Medulla oblongata (tissue), 1 donor: ENCODE measurements at regions not wholly inside any gene's neighbourhood (a gene's known extent, or its start where the extent isn't known, plus 50 kb on each side); places are given as distances from the start of the nearest gene placed in this dataset.
"Not testable (repeated sequence)": the region's sequence is repeated elsewhere in the genome, so short reads cannot be mapped to it uniquely, and the experiment has no call there.

Source experiments
- DNase-seq: peaks from one replicate; pipeline ENCODE4 v3.0.0-alpha.2; 2015; ENCODE audit errors: extremely low spot score

GRCh38 chr13:42398533-42398932, 126.6 kb downstream of the AKAP11 start:
- DNase-seq: no peak

- DNase-seq: no peak
These were observed 128.4 kb downstream of the AKAP11 start for GRCh38 chr13:42400188-42400833.

- DNase-seq: no peak
These were observed 129.4 kb downstream of the AKAP11 start for GRCh38 chr13:42401376-42401775.

- DNase-seq: no peak
These were observed 133.9 kb downstream of the AKAP11 start for GRCh38 chr13:42405665-42406390.

GRCh38 chr13:42409075-42409474, 137.1 kb downstream of the AKAP11 start:
- no peak for DNase-seq

- no peak for DNase-seq
These were observed 137.6 kb downstream of the AKAP11 start for GRCh38 chr13:42409551-42409950.

GRCh38 chr13:42412812-42413483, 141.0 kb downstream of the AKAP11 start:
- DNase-seq: no peak

- DNase-seq: no peak
These were observed 141.5 kb downstream of the AKAP11 start for GRCh38 chr13:42413484-42413815.

GRCh38 chr13:42417626-42418025, 145.7 kb downstream of the AKAP11 start:
- DNase-seq: no peak

GRCh38 chr13:42418184-42418583, 146.2 kb downstream of the AKAP11 start:
- DNase-seq: no peak

- DNase-seq: no peak
These were observed 148.4 kb downstream of the AKAP11 start for GRCh38 chr13:42420304-42420703.

GRCh38 chr13:42422681-42423080, 150.7 kb downstream of the AKAP11 start:
- no peak for DNase-seq

- no peak for DNase-seq
These were observed 149.8 kb upstream of the TNFSF11 start for GRCh38 chr13:42424182-42424581.

- DNase-seq: no peak
These were observed 128.6 kb upstream of the TNFSF11 start for GRCh38 chr13:42445354-42445753.

GRCh38 chr13:42446597-42446996, 127.4 kb upstream of the TNFSF11 start:
- DNase-seq: not testable (repeated sequence)

- DNase-seq: no peak
These were observed 120.8 kb upstream of the TNFSF11 start for GRCh38 chr13:42453091-42453645.

- DNase-seq: no peak
These were observed 119.2 kb upstream of the TNFSF11 start for GRCh38 chr13:42454749-42455148.

- DNase-seq: no peak
These were observed 115.8 kb upstream of the TNFSF11 start for GRCh38 chr13:42458193-42458592.

GRCh38 chr13:42466123-42466522, 107.8 kb upstream of the TNFSF11 start:
- no peak for DNase-seq

- no peak for DNase-seq
These were observed 107.3 kb upstream of the TNFSF11 start for GRCh38 chr13:42466609-42467008.

GRCh38 chr13:42474954-42475353, 99.0 kb upstream of the TNFSF11 start:
- no peak for DNase-seq

GRCh38 chr13:42477596-42478190, 96.3 kb upstream of the TNFSF11 start:
- peak; percentile 4 for DNase-seq
